H9 (cell line): ENCODE measurements at regions not wholly inside any gene's neighbourhood (a gene's known extent, or its start where the extent isn't known, plus 50 kb on each side); places are given as distances from the start of the nearest gene placed in this dataset.

Experiments used
- DNase-seq: peaks from one replicate; pipeline ENCODE4 v3.0.0-alpha.2; 2017
- H2AFZ ChIP-seq: one replicate; pipeline ENCODE4 v1.6.1; 2013; ENCODE audit warnings: mild to moderate bottlenecking, low read length, control low read depth, moderate library complexity
- H2AK5ac ChIP-seq: 2 replicates; pipeline ENCODE4 v1.6.1; 2013; ENCODE audit warnings: low read length, control low read depth, mixed read lengths; ENCODE audit not compliant: insufficient read length
- H2BK120ac ChIP-seq: one replicate; pipeline ENCODE4 v1.6.1; 2013; ENCODE audit warnings: low read depth, mild to moderate bottlenecking, low read length, control low read depth, inconsistent platforms; ENCODE audit not compliant: poor library complexity, severe bottlenecking
- H2BK12ac ChIP-seq: 2 replicates; pipeline ENCODE4 v1.6.1; 2013; ENCODE audit warnings: low read length, control low read depth, mixed read lengths, low read depth; ENCODE audit not compliant: insufficient read length
- H2BK15ac ChIP-seq: 2 replicates; pipeline ENCODE4 v1.6.1; 2013; ENCODE audit warnings: low read depth, low read length, control low read depth
- H2BK20ac ChIP-seq: one replicate; pipeline ENCODE4 v1.6.1; 2013; ENCODE audit warnings: low read depth, mild to moderate bottlenecking, low read length, control low read depth, inconsistent platforms; ENCODE audit not compliant: poor library complexity, severe bottlenecking
- H2BK5ac ChIP-seq: 2 replicates; pipeline ENCODE4 v1.6.1; 2013; ENCODE audit warnings: low read length, control low read depth, mixed read lengths; ENCODE audit not compliant: insufficient read length
- H3K14ac ChIP-seq: 2 replicates; pipeline ENCODE4 v1.6.1; 2013; ENCODE audit warnings: low read length, control low read depth; ENCODE audit not compliant: insufficient read depth
- H3K18ac ChIP-seq: 2 replicates; pipeline ENCODE4 v1.6.1; 2013; ENCODE audit warnings: low read depth, mild to moderate bottlenecking, mixed read lengths, low read length, control low read depth; ENCODE audit not compliant: insufficient read length
- H3K23ac ChIP-seq: 2 replicates; pipeline ENCODE4 v1.6.1; 2013; ENCODE audit warnings: low read length, control low read depth, mixed read lengths, low read depth; ENCODE audit not compliant: insufficient read length
- H3K23me2 ChIP-seq: 2 replicates; pipeline ENCODE4 v1.6.1; 2013; ENCODE audit warnings: low read depth, mild to moderate bottlenecking, mixed read lengths, low read length, control low read depth; ENCODE audit not compliant: insufficient read length, poor library complexity, severe bottlenecking
- H3K27ac ChIP-seq: 2 replicates; pipeline ENCODE4 v1.5.1; 2013; ENCODE audit warnings: low read length, control low read depth, mixed read lengths, low read depth; ENCODE audit not compliant: insufficient read length
- H3K27me3 ChIP-seq: 2 replicates; pipeline ENCODE4 v1.6.1; 2013; ENCODE audit warnings: low read length, control low read depth, inconsistent platforms; ENCODE audit not compliant: insufficient read depth
- H3K4ac ChIP-seq: 2 replicates; pipeline ENCODE4 v1.6.1; 2013; ENCODE audit warnings: low read depth, mild to moderate bottlenecking, control low read depth, inconsistent platforms, low read length, moderate library complexity
- H3K4me1 ChIP-seq: 2 replicates; pipeline ENCODE4 v1.6.1; 2013; ENCODE audit warnings: low read length, control low read depth, inconsistent platforms; ENCODE audit not compliant: insufficient read depth
- H3K4me2 ChIP-seq: 2 replicates; pipeline ENCODE4 v1.6.1; 2013; ENCODE audit warnings: low read length, control low read depth, mixed read lengths; ENCODE audit not compliant: insufficient read length, insufficient read depth
- H3K56ac ChIP-seq: 2 replicates; pipeline ENCODE4 v1.6.1; 2013; ENCODE audit warnings: low read depth, mild to moderate bottlenecking, mixed read lengths, low read length, control low read depth; ENCODE audit not compliant: insufficient read length
- H3K79me1 ChIP-seq: 2 replicates; pipeline ENCODE4 v1.6.1; 2013; ENCODE audit warnings: low read depth, mild to moderate bottlenecking, moderate library complexity, low read length, control low read depth, inconsistent platforms; ENCODE audit not compliant: insufficient read depth, poor library complexity, severe bottlenecking
- H3K79me2 ChIP-seq: 2 replicates; pipeline ENCODE4 v1.6.1; 2013; ENCODE audit warnings: low read length, control low read depth, inconsistent platforms; ENCODE audit not compliant: insufficient read depth
- H3K9ac ChIP-seq: 2 replicates; pipeline ENCODE4 v1.6.1; 2013; ENCODE audit warnings: low read length, control low read depth, mixed read lengths; ENCODE audit not compliant: insufficient read length; ENCODE audit errors: extremely low read depth
- H3K9me3 ChIP-seq: one replicate; pipeline ENCODE4 v1.6.1; 2013; ENCODE audit warnings: low read depth, low read length, inconsistent platforms; ENCODE audit not compliant: control insufficient read depth
- H3T11ph ChIP-seq: one replicate; pipeline ENCODE4 v1.6.1; 2013; ENCODE audit warnings: mild to moderate bottlenecking, low read length, control low read depth, inconsistent platforms
- H4K20me1 ChIP-seq: one replicate; pipeline ENCODE4 v1.6.1; 2013; ENCODE audit not compliant: control insufficient read depth, insufficient read length, insufficient read depth
- H4K5ac ChIP-seq: 2 replicates; pipeline ENCODE4 v1.6.1; 2013; ENCODE audit warnings: low read depth, mild to moderate bottlenecking, mixed read lengths, low read length, control low read depth; ENCODE audit not compliant: insufficient read length
- H4K8ac ChIP-seq: replicated peaks from 2 replicates; pipeline ENCODE4 v1.6.1; 2013; ENCODE audit warnings: low read length, control low read depth, mixed read lengths, low read depth; ENCODE audit not compliant: insufficient read length
- H4K91ac ChIP-seq: 2 replicates; pipeline ENCODE4 v1.6.1; 2013; ENCODE audit warnings: low read depth, mild to moderate bottlenecking, moderate library complexity, mixed read lengths, low read length, control low read depth; ENCODE audit not compliant: insufficient read length
- H3K27ac Mint-ChIP-seq, 3 experiments: 2 replicates in 2 of 3; 3 replicates in 1 of 3; pipeline ENCODE4 v1.8.0; 2020 to 2021; ENCODE audit warnings: mixed read lengths in 3 of 3, mild to moderate bottlenecking in 1 of 3, moderate library complexity in 1 of 3
- H3K27me3 Mint-ChIP-seq: 2 replicates; pipeline ENCODE4 v1.8.0; 2021; ENCODE audit warnings: low read depth, mild to moderate bottlenecking, moderate library complexity, mixed read lengths
- H3K36me3 Mint-ChIP-seq, 3 experiments: 2 replicates in 2 of 3; 3 replicates in 1 of 3; pipeline ENCODE4 v1.8.0; 2020 to 2021; ENCODE audit warnings: low read depth in 3 of 3, mixed read lengths in 3 of 3; ENCODE audit not compliant: insufficient read depth in 1 of 3
- H3K4me1 Mint-ChIP-seq, 2 experiments: 2 replicates each; pipeline ENCODE4 v1.8.0; 2020; ENCODE audit warnings: mixed read lengths in 2 of 2
- H3K4me3 Mint-ChIP-seq, 2 experiments: 2 replicates in 1 of 2; 3 replicates in 1 of 2; pipeline ENCODE4 v1.8.0; 2020 to 2021; ENCODE audit warnings: mild to moderate bottlenecking in 2 of 2, mixed read lengths in 2 of 2, moderate library complexity in 1 of 2
- H3K9me3 Mint-ChIP-seq, 2 experiments: 2 replicates in 1 of 2; 3 replicates in 1 of 2; pipeline ENCODE4 v1.8.0; 2020; ENCODE audit warnings: mild to moderate bottlenecking in 2 of 2, mixed read lengths in 2 of 2, moderate library complexity in 1 of 2
- WGBS: extraction: QIAGEN DNeasy Blood & Tissue Kit; methylation state at CpG from one replicate; pipeline ENCODE4 v1.1.7; 2013; ENCODE audit warnings: missing lambda C conversion rate, low lambda C conversion rate, mixed read lengths; ENCODE audit not compliant: insufficient read length; ENCODE audit errors: extremely low coverage; 5-methylcytosine and 5-hydroxymethylcytosine counted together
- TF ChIP-seq, protein P1 (sequence below): fragments of 200-600 bp; sonication (generic); conservative IDR thresholded peaks from 3 replicates; pipeline ENCODE4 v1.8.0; 2021; ENCODE audit warnings: antibody characterized with exemption, mild to moderate bottlenecking

DNA sequence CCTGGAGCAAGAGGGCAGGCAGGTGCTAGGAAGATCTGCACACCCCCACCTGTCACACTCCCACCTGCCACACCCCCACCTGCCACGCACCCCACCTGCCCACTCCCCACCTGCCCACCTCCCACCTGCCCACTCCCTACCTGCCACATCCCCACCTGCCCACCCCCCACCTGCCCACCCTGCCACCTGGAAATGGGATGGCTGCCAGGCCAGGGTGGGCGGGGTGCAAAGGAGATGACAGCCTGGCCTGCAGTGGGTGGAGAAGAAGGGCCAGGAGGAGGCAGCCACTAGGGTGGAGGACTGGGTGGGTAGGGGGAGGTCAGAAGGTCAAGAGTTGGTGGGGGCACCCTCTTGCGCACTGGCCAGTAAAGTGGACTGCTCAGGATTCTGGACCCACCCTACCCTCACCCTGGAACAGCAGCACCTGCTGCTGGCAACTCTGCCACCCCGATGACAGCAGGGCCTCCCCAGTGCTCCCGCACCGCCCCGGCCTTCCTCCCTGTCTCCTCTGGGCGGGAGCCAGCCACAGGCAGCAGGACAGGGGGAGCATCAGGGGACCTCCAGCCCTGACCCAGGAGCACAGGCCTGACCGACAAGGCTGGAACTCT is 66.8 kb upstream of the NKX1-1 start:
- Histone ChIP-seq H3T11ph (no peak overlapping the region), H3K14ac (no peak overlapping the region; the same call in 1 of the 2 replicates), H3K79me1 (no peaks in the 10 kb centered on the region), H3K27me3 (peaks cover 4% of the 10 kb centered on the region; the same call in 1 of the 2 replicates), H2BK12ac (no peak overlapping the region), H3K18ac (no peak overlapping the region), H3K27ac (no peak overlapping the region), H2AFZ (no peak overlapping the region), H3K4ac (no peak overlapping the region), H2AK5ac (no peak overlapping the region), H3K9me3 (no peaks in the 10 kb centered on the region), H3K23me2 (no peaks in the 10 kb centered on the region), H3K9ac (no peak overlapping the region), H4K8ac (no peak overlapping the region), H3K79me2 (no peaks in the 10 kb centered on the region), H3K4me1 (no peaks in the 10 kb centered on the region), H2BK15ac (no peak overlapping the region), H4K20me1 (no peaks in the 10 kb centered on the region), H3K56ac (no peak overlapping the region), H2BK5ac (no peak overlapping the region), H3K23ac (no peak overlapping the region), H2BK20ac (no peak overlapping the region), H2BK120ac (no peak overlapping the region), H3K4me2 (no peak overlapping the region), H4K91ac (no peak overlapping the region), H4K5ac (no peak overlapping the region)
- Mint-ChIP-seq H3K27ac (no peak overlapping the region), H3K9me3 (peaks cover 10% of the 10 kb centered on the region in 2 experiments), H3K4me3 (no peak overlapping the region), H3K27me3 (peaks cover 14% of the 10 kb centered on the region), H3K36me3 (peaks cover 1 to 3% (median 3%) of the 10 kb centered on the region in 3 experiments; a peak in 5 of 7 replicates), H3K4me1 (no peaks in the 10 kb centered on the region)
- DNase-seq = no peak
- TF ChIP-seq, protein P1, sequence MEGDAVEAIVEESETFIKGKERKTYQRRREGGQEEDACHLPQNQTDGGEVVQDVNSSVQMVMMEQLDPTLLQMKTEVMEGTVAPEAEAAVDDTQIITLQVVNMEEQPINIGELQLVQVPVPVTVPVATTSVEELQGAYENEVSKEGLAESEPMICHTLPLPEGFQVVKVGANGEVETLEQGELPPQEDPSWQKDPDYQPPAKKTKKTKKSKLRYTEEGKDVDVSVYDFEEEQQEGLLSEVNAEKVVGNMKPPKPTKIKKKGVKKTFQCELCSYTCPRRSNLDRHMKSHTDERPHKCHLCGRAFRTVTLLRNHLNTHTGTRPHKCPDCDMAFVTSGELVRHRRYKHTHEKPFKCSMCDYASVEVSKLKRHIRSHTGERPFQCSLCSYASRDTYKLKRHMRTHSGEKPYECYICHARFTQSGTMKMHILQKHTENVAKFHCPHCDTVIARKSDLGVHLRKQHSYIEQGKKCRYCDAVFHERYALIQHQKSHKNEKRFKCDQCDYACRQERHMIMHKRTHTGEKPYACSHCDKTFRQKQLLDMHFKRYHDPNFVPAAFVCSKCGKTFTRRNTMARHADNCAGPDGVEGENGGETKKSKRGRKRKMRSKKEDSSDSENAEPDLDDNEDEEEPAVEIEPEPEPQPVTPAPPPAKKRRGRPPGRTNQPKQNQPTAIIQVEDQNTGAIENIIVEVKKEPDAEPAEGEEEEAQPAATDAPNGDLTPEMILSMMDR = no peak
- no CpG with 5 or more reads among the region's 9 CpGs for WGBS
